OCI-LY7 (cell line): ENCODE measurements at regions not wholly inside any gene's neighbourhood (a gene's known extent, or its start where the extent isn't known, plus 50 kb on each side); places are given as distances from the start of the nearest gene placed in this dataset.

ENCODE experiments used
- BruUV-seq: library from RNA; stranded (reverse); fragments of 400-500 nt; replicated peaks from 2 replicates; lab custom pipeline; 2021; lab: Mats Ljungman, UMichigan
- CTCF ChIA-PET: fragments of 300-600 bp; sonication (Branson Sonifier 250); formaldehyde crosslinking; loops from one replicate; lab custom pipeline; 2022; ENCODE audit warnings: antibody characterized with exemption; ENCODE audit not compliant: unreplicated experiment; lab: Charles Lee
- POLR2A ChIA-PET: fragments of 300-600 bp; sonication (Branson Sonifier 250); formaldehyde crosslinking; loops from one replicate; lab custom pipeline; 2022; ENCODE audit warnings: antibody characterized with exemption; lab: Charles Lee
- DNase-seq: peaks from one replicate; pipeline ENCODE4 v3.0.0-alpha.2; 2015; ENCODE audit warnings: low spot score
- H2AFZ ChIP-seq: fragments of 200-600 bp; sonication (generic), shearing (Covaris generic); 2 replicates; pipeline ENCODE4 v1.6.1; 2014; ENCODE audit warnings: mild to moderate bottlenecking, antibody characterized with exemption, low read length, moderate library complexity
- H3K27ac ChIP-seq: fragments of 200-600 bp; sonication (generic); 2 replicates; pipeline ENCODE4 v1.5.1; 2014; ENCODE audit warnings: mixed run types, low read depth, mild to moderate bottlenecking, moderate library complexity, low read length, inconsistent platforms; ENCODE audit not compliant: poor library complexity, severe bottlenecking
- H3K36me3 ChIP-seq: fragments of 200-600 bp; sonication (generic); 2 replicates; pipeline ENCODE4 v1.6.1; 2014; ENCODE audit warnings: mild to moderate bottlenecking, antibody characterized with exemption, low read length, moderate library complexity, mixed read lengths; ENCODE audit not compliant: insufficient read depth
- H3K4me1 ChIP-seq: fragments of 200-600 bp; sonication (generic); 2 replicates; pipeline ENCODE4 v1.5.1; 2014; ENCODE audit warnings: mild to moderate bottlenecking, low read length; ENCODE audit not compliant: insufficient read depth, poor library complexity, severe bottlenecking
- H3K4me2 ChIP-seq: fragments of 200-600 bp; sonication (generic); 2 replicates; pipeline ENCODE4 v1.6.1; 2014; ENCODE audit warnings: mild to moderate bottlenecking, low read length
- H3K4me3 ChIP-seq: fragments of 200-600 bp; sonication (generic); 2 replicates; pipeline ENCODE4 v1.5.1; 2014; ENCODE audit warnings: mild to moderate bottlenecking, low read depth, low read length; ENCODE audit not compliant: poor library complexity, severe bottlenecking
- H3K79me2 ChIP-seq: fragments of 200-600 bp; sonication (generic); 2 replicates; pipeline ENCODE4 v1.6.1; 2016; ENCODE audit warnings: low read depth, mild to moderate bottlenecking, low read length, moderate library complexity, mixed read lengths; ENCODE audit not compliant: insufficient read depth
- H3K9me2 ChIP-seq: fragments of 200-600 bp; sonication (generic); 2 replicates; pipeline ENCODE4 v1.6.1; 2016; ENCODE audit warnings: mild to moderate bottlenecking, low read length, mixed read lengths; ENCODE audit not compliant: insufficient read depth
- H3K9me3 ChIP-seq: fragments of 200-600 bp; sonication (generic); 2 replicates; pipeline ENCODE4 v1.6.1; 2014; ENCODE audit warnings: mild to moderate bottlenecking, mixed run types, low read length, mixed read lengths
- H4K20me1 ChIP-seq: fragments of 200-600 bp; sonication (generic); 2 replicates; pipeline ENCODE4 v1.6.1; 2014; ENCODE audit warnings: mild to moderate bottlenecking, antibody characterized with exemption, low read length, moderate library complexity, mixed read lengths; ENCODE audit not compliant: insufficient read depth
- EZH2phosphoT487 ChIP-seq: fragments of 200-600 bp; sonication (generic); IDR thresholded peaks from 2 replicates; pipeline ENCODE4 v1.6.1; 2018; ENCODE audit warnings: low read depth, borderline replicate concordance, mild to moderate bottlenecking, mixed run types, antibody characterized with exemption, low read length, moderate library complexity, mixed read lengths
- intact Hi-C: fragments of 100-400 bp; cut with micrococcal nuclease; formaldehyde crosslinking; loops from one replicate; pipeline ENCODE4 v1.10.0; 2022; ENCODE audit not compliant: unreplicated experiment
- TF ChIP-seq, protein P1 (sequence below): fragments of 200-600 bp; sonication (generic); conservative IDR thresholded peaks from 2 replicates; pipeline ENCODE4 v1.5.1; 2014; ENCODE audit warnings: mild to moderate bottlenecking, antibody characterized with exemption, low read length, moderate library complexity, mixed read lengths

DNA sequence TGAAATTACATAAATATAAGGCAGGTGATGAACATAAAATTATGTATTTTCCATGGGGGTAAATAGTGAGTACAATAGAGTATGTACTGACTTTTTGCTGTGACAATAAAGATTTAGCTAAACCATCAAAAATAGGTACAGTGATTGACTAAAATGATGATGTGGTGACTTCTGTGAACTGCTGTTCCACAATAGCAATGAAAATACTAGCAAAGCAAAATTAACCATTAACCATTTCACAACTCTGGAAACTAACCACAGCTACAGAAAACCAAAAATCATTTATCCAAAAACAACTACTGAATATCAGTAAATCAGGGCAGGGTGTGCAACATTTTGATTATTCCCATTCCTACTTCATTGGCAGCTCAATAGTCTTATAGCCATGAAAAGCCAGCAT, 161.4 kb upstream of the GYPC start:
- no peak overlapping the region for H3K4me2 ChIP-seq
- intact Hi-C loops: no loop called here
- no peak for DNase-seq
- no peak overlapping the region for H3K27ac ChIP-seq
- no peaks in the 10 kb centered on the region for H3K79me2 ChIP-seq
- ChIA-PET CTCF (no interaction called here), POLR2A (interaction anchor here (0.7 to 1.4 kb wide), 3 partner anchors 10 to 1682 kb away, joined by 3 read pairs; no protein-coding TSS in a partner anchor)
- H4K20me1 ChIP-seq: no peaks in the 10 kb centered on the region
- TF ChIP-seq EZH2phosphoT487: no peak
- TF ChIP-seq, protein P1, sequence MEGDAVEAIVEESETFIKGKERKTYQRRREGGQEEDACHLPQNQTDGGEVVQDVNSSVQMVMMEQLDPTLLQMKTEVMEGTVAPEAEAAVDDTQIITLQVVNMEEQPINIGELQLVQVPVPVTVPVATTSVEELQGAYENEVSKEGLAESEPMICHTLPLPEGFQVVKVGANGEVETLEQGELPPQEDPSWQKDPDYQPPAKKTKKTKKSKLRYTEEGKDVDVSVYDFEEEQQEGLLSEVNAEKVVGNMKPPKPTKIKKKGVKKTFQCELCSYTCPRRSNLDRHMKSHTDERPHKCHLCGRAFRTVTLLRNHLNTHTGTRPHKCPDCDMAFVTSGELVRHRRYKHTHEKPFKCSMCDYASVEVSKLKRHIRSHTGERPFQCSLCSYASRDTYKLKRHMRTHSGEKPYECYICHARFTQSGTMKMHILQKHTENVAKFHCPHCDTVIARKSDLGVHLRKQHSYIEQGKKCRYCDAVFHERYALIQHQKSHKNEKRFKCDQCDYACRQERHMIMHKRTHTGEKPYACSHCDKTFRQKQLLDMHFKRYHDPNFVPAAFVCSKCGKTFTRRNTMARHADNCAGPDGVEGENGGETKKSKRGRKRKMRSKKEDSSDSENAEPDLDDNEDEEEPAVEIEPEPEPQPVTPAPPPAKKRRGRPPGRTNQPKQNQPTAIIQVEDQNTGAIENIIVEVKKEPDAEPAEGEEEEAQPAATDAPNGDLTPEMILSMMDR: no peak
- H3K9me3 ChIP-seq: no peaks in the 10 kb centered on the region
- no peaks in the 10 kb centered on the region for H3K36me3 ChIP-seq
- no TSS peak for BruUV-seq
- H2AFZ ChIP-seq: no peak overlapping the region
- H3K4me3 ChIP-seq: no peak overlapping the region
- H3K4me1 ChIP-seq: no peaks in the 10 kb centered on the region
- H3K9me2 ChIP-seq: no peaks in the 10 kb centered on the region

DNA sequence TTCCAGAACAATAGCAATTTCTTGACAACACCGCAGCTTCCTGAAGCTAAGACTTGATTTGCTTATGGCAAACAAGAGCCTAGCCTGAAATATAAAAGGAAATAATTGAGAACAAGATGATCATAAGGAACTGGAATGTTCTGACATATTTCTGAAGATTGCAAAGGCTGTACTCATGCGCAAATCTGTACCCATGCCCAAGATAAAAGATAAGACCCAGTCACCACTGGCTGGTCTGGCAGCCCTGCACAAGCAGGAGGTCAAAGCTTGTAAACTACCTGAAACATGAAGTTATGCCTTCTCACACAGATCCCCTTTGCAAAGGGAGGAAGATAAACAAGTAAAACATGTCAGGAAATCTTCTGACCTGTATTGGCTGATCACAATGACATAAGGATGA, 160.8 kb upstream of the GYPC start:
- H3K4me3 ChIP-seq: no peak overlapping the region
- TF ChIP-seq EZH2phosphoT487: no peak
- TF ChIP-seq, protein P1: no peak
- ChIA-PET CTCF (no interaction called here), POLR2A (interaction anchor here (0.7 to 1.4 kb wide), 3 partner anchors 10 to 1683 kb away, joined by 3 read pairs; no protein-coding TSS in a partner anchor)
- no peak overlapping the region for H2AFZ ChIP-seq
- intact Hi-C loops: no loop called here
- H3K36me3 ChIP-seq: no peaks in the 10 kb centered on the region
- no peaks in the 10 kb centered on the region for H3K9me3 ChIP-seq
- BruUV-seq: no TSS peak
- DNase-seq: no peak
- H3K4me2 ChIP-seq: no peak overlapping the region
- no peaks in the 10 kb centered on the region for H3K9me2 ChIP-seq
- H4K20me1 ChIP-seq: no peaks in the 10 kb centered on the region
- no peaks in the 10 kb centered on the region for H3K79me2 ChIP-seq
- no peaks in the 10 kb centered on the region for H3K4me1 ChIP-seq
- H3K27ac ChIP-seq: no peak overlapping the region

DNA sequence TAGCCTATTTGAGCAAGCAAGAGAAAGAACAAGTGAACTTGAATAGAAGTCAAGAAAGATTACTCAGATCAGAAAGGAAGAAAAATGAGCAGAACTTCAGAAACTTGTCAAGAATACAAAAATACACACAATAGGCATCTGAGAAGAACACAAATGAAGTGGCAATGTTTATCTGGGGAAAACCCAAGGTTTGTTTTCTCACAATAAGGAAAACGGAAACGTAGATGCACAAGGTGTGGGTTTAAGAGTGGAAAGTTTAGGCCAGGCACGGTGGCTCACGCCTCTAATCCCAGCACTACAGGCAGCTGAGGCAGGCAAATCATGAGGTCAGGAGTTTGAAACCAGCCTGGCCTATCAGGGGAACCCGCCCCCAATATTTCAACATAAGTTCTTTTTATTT, 159.5 kb upstream of the GYPC start:
- Histone ChIP-seq H4K20me1 (no peaks in the 10 kb centered on the region), H3K79me2 (no peaks in the 10 kb centered on the region), H3K4me1 (no peaks in the 10 kb centered on the region), H3K4me2 (no peak overlapping the region), H3K27ac (no peak overlapping the region), H3K36me3 (no peaks in the 10 kb centered on the region), H3K9me3 (no peaks in the 10 kb centered on the region), H2AFZ (no peak overlapping the region), H3K4me3 (no peak overlapping the region), H3K9me2 (no peaks in the 10 kb centered on the region)
- intact Hi-C loops: no loop called here
- CTCF ChIA-PET: no interaction called here
- DNase-seq: no peak
- POLR2A ChIA-PET: no interaction called here
- no TSS peak for BruUV-seq
- TF ChIP-seq EZH2phosphoT487: no peak
- TF ChIP-seq, protein P1: no peak
